ENCODE measurements at regions not wholly inside any gene's neighbourhood (a gene's known extent, or its start where the extent isn't known, plus 50 kb on each side); places are given as distances from the start of the nearest gene placed in this dataset.

- H3K27ac ChIP-seq (ENCODE audit: low read depth, low read length): no peak overlapping the region
- H3K27me3 ChIP-seq (ENCODE audit: control insufficient read depth in 1 of 2, insufficient read depth in 2 of 2, low read length in 2 of 2): no peaks in the 10 kb centered on the region
- no peak overlapping the region for H3K4me3 ChIP-seq (ENCODE audit: low read depth in 1 of 2, low read length in 2 of 2)
- no peak overlapping the region for H3K9ac ChIP-seq (ENCODE audit: low read length)
- no peaks in the 10 kb centered on the region for H3K9me3 ChIP-seq (ENCODE audit: low read length)
- H3K4me1 ChIP-seq (ENCODE audit: insufficient read depth, low read length): no peaks in the 10 kb centered on the region
- no peaks in the 10 kb centered on the region for H3K36me3 ChIP-seq (ENCODE audit: insufficient read depth, low read length)
Observed at GRCh38 chr7:115133248-115133647, 211.4 kb downstream of the MDFIC start.

GRCh38 chr7:115132096-115132495, 210.2 kb downstream of the MDFIC start:
- Histone ChIP-seq H3K4me3 (ENCODE audit: low read depth in 1 of 2, low read length in 2 of 2) (no peak overlapping the region), H3K9ac (ENCODE audit: low read length) (no peak overlapping the region), H3K36me3 (ENCODE audit: insufficient read depth, low read length) (no peaks in the 10 kb centered on the region), H3K27me3 (ENCODE audit: control insufficient read depth in 1 of 2, insufficient read depth in 2 of 2, low read length in 2 of 2) (no peaks in the 10 kb centered on the region), H3K27ac (ENCODE audit: low read depth, low read length) (no peak overlapping the region), H3K9me3 (ENCODE audit: low read length) (no peaks in the 10 kb centered on the region), H3K4me1 (ENCODE audit: insufficient read depth, low read length) (no peaks in the 10 kb centered on the region)

GRCh38 chr7:115128154-115128553, 206.3 kb downstream of the MDFIC start:
- Histone ChIP-seq H3K36me3 (ENCODE audit: insufficient read depth, low read length) (no peaks in the 10 kb centered on the region), H3K4me3 (ENCODE audit: low read depth in 1 of 2, low read length in 2 of 2) (no peak overlapping the region), H3K27ac (ENCODE audit: low read depth, low read length) (no peak overlapping the region), H3K9me3 (ENCODE audit: low read length) (no peaks in the 10 kb centered on the region), H3K9ac (ENCODE audit: low read length) (no peak overlapping the region), H3K4me1 (ENCODE audit: insufficient read depth, low read length) (peaks cover 8% of the 10 kb centered on the region), H3K27me3 (ENCODE audit: control insufficient read depth in 1 of 2, insufficient read depth in 2 of 2, low read length in 2 of 2) (no peaks in the 10 kb centered on the region)

GRCh38 chr7:115127399-115128021, 205.6 kb downstream of the MDFIC start:
- Histone ChIP-seq H3K4me3 (ENCODE audit: low read depth in 1 of 2, low read length in 2 of 2) (no peak overlapping the region), H3K27ac (ENCODE audit: low read depth, low read length) (no peak overlapping the region), H3K9ac (ENCODE audit: low read length) (no peak overlapping the region), H3K27me3 (ENCODE audit: control insufficient read depth in 1 of 2, insufficient read depth in 2 of 2, low read length in 2 of 2) (no peaks in the 10 kb centered on the region), H3K36me3 (ENCODE audit: insufficient read depth, low read length) (no peaks in the 10 kb centered on the region), H3K9me3 (ENCODE audit: low read length) (no peaks in the 10 kb centered on the region), H3K4me1 (ENCODE audit: insufficient read depth, low read length) (peaks cover 14% of the 10 kb centered on the region)

- Histone ChIP-seq H3K27me3 (ENCODE audit: control insufficient read depth in 1 of 2, insufficient read depth in 2 of 2, low read length in 2 of 2) (no peaks in the 10 kb centered on the region), H3K9me3 (ENCODE audit: low read length) (no peaks in the 10 kb centered on the region), H3K36me3 (ENCODE audit: insufficient read depth, low read length) (no peaks in the 10 kb centered on the region), H3K4me3 (ENCODE audit: low read depth in 1 of 2, low read length in 2 of 2) (no peak overlapping the region), H3K4me1 (ENCODE audit: insufficient read depth, low read length) (peaks cover 17% of the 10 kb centered on the region), H3K9ac (ENCODE audit: low read length) (no peak overlapping the region), H3K27ac (ENCODE audit: low read depth, low read length) (no peak overlapping the region)
Observed at GRCh38 chr7:115125750-115126149, 203.9 kb downstream of the MDFIC start.

GRCh38 chr7:115125312-115125711, 203.4 kb downstream of the MDFIC start:
- Histone ChIP-seq H3K27me3 (ENCODE audit: control insufficient read depth in 1 of 2, insufficient read depth in 2 of 2, low read length in 2 of 2) (no peaks in the 10 kb centered on the region), H3K9ac (ENCODE audit: low read length) (no peak overlapping the region), H3K4me1 (ENCODE audit: insufficient read depth, low read length) (peaks cover 17% of the 10 kb centered on the region), H3K9me3 (ENCODE audit: low read length) (no peaks in the 10 kb centered on the region), H3K27ac (ENCODE audit: low read depth, low read length) (no peak overlapping the region), H3K36me3 (ENCODE audit: insufficient read depth, low read length) (no peaks in the 10 kb centered on the region), H3K4me3 (ENCODE audit: low read depth in 1 of 2, low read length in 2 of 2) (no peak overlapping the region)

GRCh38 chr7:115124409-115124939, 202.6 kb downstream of the MDFIC start:
- Histone ChIP-seq H3K9ac (ENCODE audit: low read length) (no peak overlapping the region), H3K36me3 (ENCODE audit: insufficient read depth, low read length) (no peaks in the 10 kb centered on the region), H3K27me3 (ENCODE audit: control insufficient read depth in 1 of 2, insufficient read depth in 2 of 2, low read length in 2 of 2) (no peaks in the 10 kb centered on the region), H3K4me1 (ENCODE audit: insufficient read depth, low read length) (peaks cover 17% of the 10 kb centered on the region), H3K9me3 (ENCODE audit: low read length) (no peaks in the 10 kb centered on the region), H3K4me3 (ENCODE audit: low read depth in 1 of 2, low read length in 2 of 2) (no peak overlapping the region), H3K27ac (ENCODE audit: low read depth, low read length) (no peak overlapping the region)

GRCh38 chr7:115123441-115123840, 201.5 kb downstream of the MDFIC start:
- Histone ChIP-seq H3K27ac (ENCODE audit: low read depth, low read length) (no peak overlapping the region), H3K4me1 (ENCODE audit: insufficient read depth, low read length) (peaks cover 17% of the 10 kb centered on the region), H3K9ac (ENCODE audit: low read length) (no peak overlapping the region), H3K9me3 (ENCODE audit: low read length) (no peaks in the 10 kb centered on the region), H3K4me3 (ENCODE audit: low read depth in 1 of 2, low read length in 2 of 2) (no peak overlapping the region), H3K36me3 (ENCODE audit: insufficient read depth, low read length) (no peaks in the 10 kb centered on the region), H3K27me3 (ENCODE audit: control insufficient read depth in 1 of 2, insufficient read depth in 2 of 2, low read length in 2 of 2) (no peaks in the 10 kb centered on the region)

GRCh38 chr7:115122388-115122787, 200.5 kb downstream of the MDFIC start:
- Histone ChIP-seq H3K27ac (ENCODE audit: low read depth, low read length) (no peak overlapping the region), H3K4me1 (ENCODE audit: insufficient read depth, low read length) (peaks cover 17% of the 10 kb centered on the region), H3K4me3 (ENCODE audit: low read depth in 1 of 2, low read length in 2 of 2) (no peak overlapping the region), H3K27me3 (ENCODE audit: control insufficient read depth in 1 of 2, insufficient read depth in 2 of 2, low read length in 2 of 2) (no peaks in the 10 kb centered on the region), H3K9ac (ENCODE audit: low read length) (no peak overlapping the region), H3K9me3 (ENCODE audit: low read length) (no peaks in the 10 kb centered on the region), H3K36me3 (ENCODE audit: insufficient read depth, low read length) (no peaks in the 10 kb centered on the region)

- H3K9ac ChIP-seq (ENCODE audit: low read length): no peak overlapping the region
- no peaks in the 10 kb centered on the region for H3K27me3 ChIP-seq (ENCODE audit: control insufficient read depth in 1 of 2, insufficient read depth in 2 of 2, low read length in 2 of 2)
- no peak overlapping the region for H3K27ac ChIP-seq (ENCODE audit: low read depth, low read length)
- no peaks in the 10 kb centered on the region for H3K9me3 ChIP-seq (ENCODE audit: low read length)
- no peak overlapping the region for H3K4me3 ChIP-seq (ENCODE audit: low read depth in 1 of 2, low read length in 2 of 2)
- H3K4me1 ChIP-seq (ENCODE audit: insufficient read depth, low read length): peaks cover 5% of the 10 kb centered on the region
- H3K36me3 ChIP-seq (ENCODE audit: insufficient read depth, low read length): no peaks in the 10 kb centered on the region
Observed at GRCh38 chr7:115117748-115118147, 195.9 kb downstream of the MDFIC start.

- Histone ChIP-seq H3K9ac (ENCODE audit: low read length) (no peak overlapping the region), H3K9me3 (ENCODE audit: low read length) (no peaks in the 10 kb centered on the region), H3K4me3 (ENCODE audit: low read depth in 1 of 2, low read length in 2 of 2) (no peak overlapping the region), H3K36me3 (ENCODE audit: insufficient read depth, low read length) (no peaks in the 10 kb centered on the region), H3K27ac (ENCODE audit: low read depth, low read length) (no peak overlapping the region), H3K4me1 (ENCODE audit: insufficient read depth, low read length) (no peaks in the 10 kb centered on the region), H3K27me3 (ENCODE audit: control insufficient read depth in 1 of 2, insufficient read depth in 2 of 2, low read length in 2 of 2) (no peaks in the 10 kb centered on the region)
Observed at GRCh38 chr7:115116773-115117715, 195.2 kb downstream of the MDFIC start.
